DND-41 (cell line): ENCODE measurements at regions not wholly inside any gene's neighbourhood (a gene's known extent, or its start where the extent isn't known, plus 50 kb on each side); places are given as distances from the start of the nearest gene placed in this dataset.
"Not testable (repeated sequence)": the region's sequence is repeated elsewhere in the genome, so short reads cannot be mapped to it uniquely, and the experiment has no call there.

ENCODE experiments used
- EZH2 ChIP-seq: IDR thresholded peaks from 3 replicates; pipeline ENCODE4 v1.6.1; 2012; ENCODE audit warnings: borderline replicate concordance, low read depth, mild to moderate bottlenecking, moderate library complexity, low read length, inconsistent platforms; ENCODE audit not compliant: severe bottlenecking
- TF ChIP-seq, protein P1 (sequence below): IDR thresholded peaks from 2 replicates; pipeline ENCODE4 v1.5.1; 2012; ENCODE audit warnings: borderline replicate concordance, low read length, moderate library complexity, mild to moderate bottlenecking; ENCODE audit not compliant: poor library complexity, severe bottlenecking; ENCODE audit errors: extremely low read depth

DNA sequence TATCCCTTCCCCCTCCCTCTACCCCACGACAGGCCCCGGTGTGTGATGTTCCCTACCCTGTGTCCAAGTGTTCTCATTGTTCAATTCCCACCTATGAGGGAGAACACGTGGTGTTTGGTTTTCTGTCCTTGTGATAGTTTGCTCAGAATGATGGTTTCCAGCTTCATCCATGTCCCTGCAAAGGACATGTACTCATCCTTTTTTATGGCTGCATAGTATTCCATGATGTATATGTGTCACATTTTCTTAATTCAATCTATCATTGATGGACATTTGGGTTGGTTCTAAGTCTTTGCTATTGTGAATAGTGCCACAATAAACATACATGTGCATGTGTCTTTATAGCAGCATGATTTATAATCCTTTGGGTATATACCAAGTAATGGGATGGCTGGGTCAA lies 281.4 kb downstream of the PDCD6IP start:
- TF ChIP-seq, protein P1, sequence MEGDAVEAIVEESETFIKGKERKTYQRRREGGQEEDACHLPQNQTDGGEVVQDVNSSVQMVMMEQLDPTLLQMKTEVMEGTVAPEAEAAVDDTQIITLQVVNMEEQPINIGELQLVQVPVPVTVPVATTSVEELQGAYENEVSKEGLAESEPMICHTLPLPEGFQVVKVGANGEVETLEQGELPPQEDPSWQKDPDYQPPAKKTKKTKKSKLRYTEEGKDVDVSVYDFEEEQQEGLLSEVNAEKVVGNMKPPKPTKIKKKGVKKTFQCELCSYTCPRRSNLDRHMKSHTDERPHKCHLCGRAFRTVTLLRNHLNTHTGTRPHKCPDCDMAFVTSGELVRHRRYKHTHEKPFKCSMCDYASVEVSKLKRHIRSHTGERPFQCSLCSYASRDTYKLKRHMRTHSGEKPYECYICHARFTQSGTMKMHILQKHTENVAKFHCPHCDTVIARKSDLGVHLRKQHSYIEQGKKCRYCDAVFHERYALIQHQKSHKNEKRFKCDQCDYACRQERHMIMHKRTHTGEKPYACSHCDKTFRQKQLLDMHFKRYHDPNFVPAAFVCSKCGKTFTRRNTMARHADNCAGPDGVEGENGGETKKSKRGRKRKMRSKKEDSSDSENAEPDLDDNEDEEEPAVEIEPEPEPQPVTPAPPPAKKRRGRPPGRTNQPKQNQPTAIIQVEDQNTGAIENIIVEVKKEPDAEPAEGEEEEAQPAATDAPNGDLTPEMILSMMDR: not testable (repeated sequence)
- TF ChIP-seq EZH2: not testable (repeated sequence)
